ENCODE measurements at regions not wholly inside any gene's neighbourhood (a gene's known extent, or its start where the extent isn't known, plus 50 kb on each side); places are given as distances from the start of the nearest gene placed in this dataset.

GRCh38 chr21:27248814-27249213 lies 281.9 kb upstream of the ADAMTS5 start:
- Histone ChIP-seq H3K36me3 (no peaks in the 10 kb centered on the region), H3K27me3 (no peaks in the 10 kb centered on the region), H3K9me3 (no peaks in the 10 kb centered on the region), H3K4me3 (no peak overlapping the region), H3K27ac (peak overlapping the region in 2 of 4 donors; percentile 41 to 44), H3K4me1 (no peaks in the 10 kb centered on the region)
- TF ChIP-seq POLR2A (IDR thresholded peaks at IDR 0.05), result no peak
- no peak for DNase-seq

DNA sequence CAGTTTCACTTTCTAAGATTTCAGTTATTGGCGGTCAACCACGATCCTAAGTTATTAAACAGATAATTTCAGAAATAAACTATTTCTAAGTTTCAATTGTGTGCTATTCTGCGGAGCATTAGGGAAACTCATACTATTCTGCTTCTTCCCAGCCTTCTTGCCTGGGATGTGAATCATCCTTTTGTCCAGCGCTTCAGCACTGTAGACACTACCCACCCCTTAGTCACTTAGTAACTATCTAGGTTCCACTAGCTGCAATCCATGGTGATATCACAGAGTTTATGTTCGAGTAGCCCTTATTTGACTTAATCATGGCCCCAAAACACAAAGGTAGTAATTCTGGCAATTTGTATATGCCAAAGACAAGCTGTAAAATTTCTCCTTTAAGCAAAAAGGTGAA lies 279.9 kb upstream of the ADAMTS5 start:
- Histone ChIP-seq H3K27me3 (no peaks in the 10 kb centered on the region), H3K4me1 (no peaks in the 10 kb centered on the region), H3K36me3 (no peaks in the 10 kb centered on the region), H3K9me3 (no peaks in the 10 kb centered on the region), H3K27ac (peak overlapping the region in 1 of 4 donors; percentile 8), H3K4me3 (no peak overlapping the region)
- DNase-seq, result no peak
- TF ChIP-seq, protein P1, sequence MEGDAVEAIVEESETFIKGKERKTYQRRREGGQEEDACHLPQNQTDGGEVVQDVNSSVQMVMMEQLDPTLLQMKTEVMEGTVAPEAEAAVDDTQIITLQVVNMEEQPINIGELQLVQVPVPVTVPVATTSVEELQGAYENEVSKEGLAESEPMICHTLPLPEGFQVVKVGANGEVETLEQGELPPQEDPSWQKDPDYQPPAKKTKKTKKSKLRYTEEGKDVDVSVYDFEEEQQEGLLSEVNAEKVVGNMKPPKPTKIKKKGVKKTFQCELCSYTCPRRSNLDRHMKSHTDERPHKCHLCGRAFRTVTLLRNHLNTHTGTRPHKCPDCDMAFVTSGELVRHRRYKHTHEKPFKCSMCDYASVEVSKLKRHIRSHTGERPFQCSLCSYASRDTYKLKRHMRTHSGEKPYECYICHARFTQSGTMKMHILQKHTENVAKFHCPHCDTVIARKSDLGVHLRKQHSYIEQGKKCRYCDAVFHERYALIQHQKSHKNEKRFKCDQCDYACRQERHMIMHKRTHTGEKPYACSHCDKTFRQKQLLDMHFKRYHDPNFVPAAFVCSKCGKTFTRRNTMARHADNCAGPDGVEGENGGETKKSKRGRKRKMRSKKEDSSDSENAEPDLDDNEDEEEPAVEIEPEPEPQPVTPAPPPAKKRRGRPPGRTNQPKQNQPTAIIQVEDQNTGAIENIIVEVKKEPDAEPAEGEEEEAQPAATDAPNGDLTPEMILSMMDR (IDR thresholded peaks at IDR 0.05), result no peak
- TF ChIP-seq POLR2A (IDR thresholded peaks at IDR 0.05), result no peak

DNA sequence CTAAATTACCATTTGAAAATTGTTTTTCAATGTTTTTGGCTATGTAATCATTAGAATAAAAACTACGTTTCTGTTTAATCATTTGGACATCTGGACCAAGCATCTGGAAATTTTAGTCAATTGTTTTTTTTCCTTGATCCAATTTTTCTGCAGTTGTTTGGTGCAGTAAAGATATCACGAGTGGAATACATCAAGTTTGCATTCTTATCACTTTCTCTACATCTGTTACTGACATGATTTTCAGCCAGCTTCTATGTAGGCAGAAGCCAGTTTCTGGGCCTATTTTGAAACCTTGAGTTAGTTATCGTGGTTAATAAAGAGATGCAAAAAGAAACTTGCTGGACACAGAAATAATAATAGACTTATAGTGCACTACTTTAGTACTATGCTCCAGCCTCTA lies 277.9 kb upstream of the ADAMTS5 start:
- Histone ChIP-seq H3K27me3 (no peaks in the 10 kb centered on the region), H3K4me1 (no peaks in the 10 kb centered on the region), H3K9me3 (no peaks in the 10 kb centered on the region), H3K4me3 (no peak overlapping the region), H3K36me3 (no peaks in the 10 kb centered on the region), H3K27ac (peak overlapping the region in 1 of 4 donors; percentile 15)
- no peak for TF ChIP-seq POLR2A (IDR thresholded peaks at IDR 0.05)
- TF ChIP-seq, protein P1 (IDR thresholded peaks at IDR 0.05), result no peak
- no peak for DNase-seq

DNA sequence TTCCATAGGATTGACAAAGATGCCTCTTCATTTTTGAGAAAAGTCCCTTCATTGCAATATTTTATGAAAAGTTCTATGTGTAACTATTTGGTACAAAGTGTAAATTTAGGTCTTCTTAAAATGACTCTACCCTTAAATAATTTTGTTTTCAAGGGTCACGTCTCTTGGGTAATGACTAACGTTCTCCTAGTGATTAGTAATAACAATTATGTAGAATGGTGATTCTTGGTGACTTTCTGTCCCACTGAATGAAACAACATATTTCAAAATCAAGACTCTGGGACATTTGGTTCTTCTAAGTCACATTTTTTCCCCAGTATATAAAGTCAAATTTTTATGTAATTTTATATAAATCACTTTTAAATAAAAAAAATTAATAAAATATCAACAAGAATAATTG lies 277.5 kb upstream of the ADAMTS5 start:
- peak overlapping the region in 1 of 4 donors; percentile 15 for H3K27ac ChIP-seq

DNA sequence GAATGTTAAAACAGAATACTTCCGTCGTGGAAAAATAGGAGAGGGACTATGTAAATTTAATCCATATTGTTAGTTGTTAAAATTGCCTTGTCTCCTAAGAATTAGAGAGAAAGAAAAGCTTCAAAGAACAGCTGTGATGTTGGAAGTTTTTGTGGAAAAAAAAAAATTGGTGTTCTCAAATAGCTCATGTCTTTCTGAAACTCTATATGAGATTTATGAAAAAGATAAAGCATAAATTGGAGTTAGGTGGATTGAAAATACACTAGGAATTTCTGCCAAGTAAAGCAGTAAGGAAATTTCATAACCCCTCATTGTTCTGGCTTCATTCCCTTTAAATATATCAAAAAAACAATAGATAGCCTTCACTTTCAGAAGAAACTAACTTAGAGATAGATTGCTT lies 274.0 kb upstream of the ADAMTS5 start:
- Histone ChIP-seq H3K4me3 (no peak overlapping the region), H3K9me3 (no peaks in the 10 kb centered on the region), H3K36me3 (no peaks in the 10 kb centered on the region), H3K4me1 (no peaks in the 10 kb centered on the region), H3K27me3 (no peaks in the 10 kb centered on the region), H3K27ac (no peak overlapping the region)
- TF ChIP-seq, protein P1 (IDR thresholded peaks at IDR 0.05), result no peak
- no peak for TF ChIP-seq POLR2A (IDR thresholded peaks at IDR 0.05)
- DNase-seq, result no peak

More for the DNA sequence above, 277.5 kb upstream of the ADAMTS5 start:
- Histone ChIP-seq H3K4me3 (no peak overlapping the region), H3K9me3 (no peaks in the 10 kb centered on the region), H3K36me3 (no peaks in the 10 kb centered on the region), H3K27me3 (no peaks in the 10 kb centered on the region), H3K4me1 (no peaks in the 10 kb centered on the region)
- no peak for DNase-seq
- TF ChIP-seq, protein P1 (IDR thresholded peaks at IDR 0.05), result no peak
- TF ChIP-seq POLR2A (IDR thresholded peaks at IDR 0.05), result no peak

DNA sequence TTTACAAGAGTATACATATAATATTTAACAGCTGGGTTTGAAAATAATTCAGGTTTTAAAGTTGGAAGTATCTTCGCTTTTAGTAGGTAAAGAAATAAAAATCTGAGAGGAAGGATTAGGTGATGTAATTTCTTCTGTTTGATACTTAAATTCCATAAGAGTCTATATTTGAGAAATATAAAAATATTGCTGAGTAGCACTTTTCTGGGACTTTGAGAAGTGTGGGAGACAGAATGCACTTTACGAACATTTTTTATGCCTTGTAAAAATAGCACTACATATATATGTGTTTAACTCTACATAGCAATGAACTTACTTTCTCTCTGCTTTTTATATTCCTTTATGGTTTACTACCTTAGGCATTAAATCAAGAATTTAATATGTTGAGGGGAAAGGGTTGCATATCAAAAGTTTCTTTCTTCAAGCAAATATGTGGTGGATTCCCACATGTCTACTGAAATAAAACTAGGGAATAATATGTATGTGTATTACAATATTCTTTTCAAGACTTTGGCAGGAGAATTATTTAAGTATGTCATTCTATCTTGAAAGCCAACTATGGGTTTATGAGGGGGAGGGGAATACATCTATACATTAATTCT lies 266.7 kb upstream of the ADAMTS5 start:
- Histone ChIP-seq H3K4me1 (no peaks in the 10 kb centered on the region), H3K4me3 (no peak overlapping the region), H3K27me3 (no peaks in the 10 kb centered on the region), H3K27ac (no peak overlapping the region), H3K36me3 (no peaks in the 10 kb centered on the region), H3K9me3 (no peaks in the 10 kb centered on the region)
- TF ChIP-seq POLR2A (IDR thresholded peaks at IDR 0.05), result no peak
- TF ChIP-seq, protein P1 (IDR thresholded peaks at IDR 0.05), result no peak
- DNase-seq, result no peak
